ENCODE measurements at regions not wholly inside any gene's neighbourhood (a gene's known extent, or its start where the extent isn't known, plus 50 kb on each side); places are given as distances from the start of the nearest gene placed in this dataset.

GRCh38 chr1:194333240-194333639 lies 1146.8 kb upstream of the B3GALT2 start:
- Histone ChIP-seq H3K4me1 (ENCODE audit: insufficient read depth, poor library complexity, severe bottlenecking) (no peaks in the 10 kb centered on the region), H3K4me3 (ENCODE audit: severe bottlenecking) (no peak overlapping the region), H3K27ac (ENCODE audit: poor library complexity, severe bottlenecking) (no peak overlapping the region), H3K27me3 (ENCODE audit: insufficient read depth, poor library complexity, severe bottlenecking) (no peaks in the 10 kb centered on the region), H3K36me3 (ENCODE audit: low read depth) (no peaks in the 10 kb centered on the region), H3K9me3 (ENCODE audit: severe bottlenecking) (no peaks in the 10 kb centered on the region)
- TF ChIP-seq, protein P1, sequence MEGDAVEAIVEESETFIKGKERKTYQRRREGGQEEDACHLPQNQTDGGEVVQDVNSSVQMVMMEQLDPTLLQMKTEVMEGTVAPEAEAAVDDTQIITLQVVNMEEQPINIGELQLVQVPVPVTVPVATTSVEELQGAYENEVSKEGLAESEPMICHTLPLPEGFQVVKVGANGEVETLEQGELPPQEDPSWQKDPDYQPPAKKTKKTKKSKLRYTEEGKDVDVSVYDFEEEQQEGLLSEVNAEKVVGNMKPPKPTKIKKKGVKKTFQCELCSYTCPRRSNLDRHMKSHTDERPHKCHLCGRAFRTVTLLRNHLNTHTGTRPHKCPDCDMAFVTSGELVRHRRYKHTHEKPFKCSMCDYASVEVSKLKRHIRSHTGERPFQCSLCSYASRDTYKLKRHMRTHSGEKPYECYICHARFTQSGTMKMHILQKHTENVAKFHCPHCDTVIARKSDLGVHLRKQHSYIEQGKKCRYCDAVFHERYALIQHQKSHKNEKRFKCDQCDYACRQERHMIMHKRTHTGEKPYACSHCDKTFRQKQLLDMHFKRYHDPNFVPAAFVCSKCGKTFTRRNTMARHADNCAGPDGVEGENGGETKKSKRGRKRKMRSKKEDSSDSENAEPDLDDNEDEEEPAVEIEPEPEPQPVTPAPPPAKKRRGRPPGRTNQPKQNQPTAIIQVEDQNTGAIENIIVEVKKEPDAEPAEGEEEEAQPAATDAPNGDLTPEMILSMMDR (IDR thresholded peaks at IDR 0.05; ENCODE audit: poor library complexity, severe bottlenecking) = no peak
- DNase-seq (ENCODE audit: low spot score) (no peak), ATAC-seq (ENCODE audit: low read depth) (no peak)

GRCh38 chr1:194331758-194332157 lies 1145.3 kb upstream of the B3GALT2 start:
- Histone ChIP-seq H3K4me1 (ENCODE audit: insufficient read depth, poor library complexity, severe bottlenecking) (no peaks in the 10 kb centered on the region), H3K9me3 (ENCODE audit: severe bottlenecking) (no peaks in the 10 kb centered on the region), H3K36me3 (ENCODE audit: low read depth) (no peaks in the 10 kb centered on the region), H3K27ac (ENCODE audit: poor library complexity, severe bottlenecking) (no peak overlapping the region), H3K4me3 (ENCODE audit: severe bottlenecking) (no peak overlapping the region), H3K27me3 (ENCODE audit: insufficient read depth, poor library complexity, severe bottlenecking) (no peaks in the 10 kb centered on the region)
- DNase-seq (ENCODE audit: low spot score) = no peak
- TF ChIP-seq, protein P1 (IDR thresholded peaks at IDR 0.05; ENCODE audit: poor library complexity, severe bottlenecking) = no peak
- no peak for ATAC-seq (ENCODE audit: low read depth)

- TF ChIP-seq, protein P1 (IDR thresholded peaks at IDR 0.05; ENCODE audit: poor library complexity, severe bottlenecking) = no peak
- Histone ChIP-seq H3K36me3 (ENCODE audit: low read depth) (no peaks in the 10 kb centered on the region), H3K27me3 (ENCODE audit: insufficient read depth, poor library complexity, severe bottlenecking) (no peaks in the 10 kb centered on the region), H3K4me3 (ENCODE audit: severe bottlenecking) (no peak overlapping the region), H3K27ac (ENCODE audit: poor library complexity, severe bottlenecking) (no peak overlapping the region), H3K4me1 (ENCODE audit: insufficient read depth, poor library complexity, severe bottlenecking) (no peaks in the 10 kb centered on the region), H3K9me3 (ENCODE audit: severe bottlenecking) (peaks cover 3% of the 10 kb centered on the region)
- no peak for DNase-seq (ENCODE audit: low spot score)
- no peak for ATAC-seq (ENCODE audit: low read depth)
These were observed 1136.3 kb upstream of the B3GALT2 start for GRCh38 chr1:194322751-194323150.

GRCh38 chr1:194318790-194319280 lies 1132.4 kb upstream of the B3GALT2 start:
- ATAC-seq (ENCODE audit: low read depth) (no peak), DNase-seq (ENCODE audit: low spot score) (no peak)
- Histone ChIP-seq H3K27me3 (ENCODE audit: insufficient read depth, poor library complexity, severe bottlenecking) (no peaks in the 10 kb centered on the region), H3K9me3 (ENCODE audit: severe bottlenecking) (peaks cover 3% of the 10 kb centered on the region), H3K36me3 (ENCODE audit: low read depth) (no peaks in the 10 kb centered on the region), H3K27ac (ENCODE audit: poor library complexity, severe bottlenecking) (no peak overlapping the region), H3K4me3 (ENCODE audit: severe bottlenecking) (no peak overlapping the region), H3K4me1 (ENCODE audit: insufficient read depth, poor library complexity, severe bottlenecking) (no peaks in the 10 kb centered on the region)
- TF ChIP-seq, protein P1 (IDR thresholded peaks at IDR 0.05; ENCODE audit: poor library complexity, severe bottlenecking) = no peak

DNA sequence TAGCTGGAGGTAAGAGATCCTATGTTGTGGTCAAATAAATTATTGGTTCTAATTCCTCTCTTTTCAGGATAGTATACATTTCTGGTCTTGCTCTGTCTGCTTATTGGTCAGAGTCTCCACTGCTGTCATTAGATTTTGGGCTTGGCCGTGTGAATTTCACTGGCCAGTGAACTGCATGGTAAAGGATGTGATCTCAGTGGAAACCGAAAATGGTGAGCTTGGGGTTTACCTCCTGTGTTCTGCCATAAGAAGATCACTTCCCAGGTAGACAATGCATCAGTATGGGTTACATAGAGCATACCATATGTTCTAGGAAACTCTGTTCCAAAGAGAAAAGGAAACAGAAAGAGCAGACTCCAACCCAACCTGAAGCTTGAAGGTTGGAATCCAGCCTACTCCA lies 1123.3 kb upstream of the B3GALT2 start:
- H3K4me1 ChIP-seq (ENCODE audit: insufficient read depth, poor library complexity, severe bottlenecking) = peaks cover 3% of the 10 kb centered on the region
- no peak for ATAC-seq (ENCODE audit: low read depth)
- no peaks in the 10 kb centered on the region for H3K36me3 ChIP-seq (ENCODE audit: low read depth)
- H3K4me3 ChIP-seq (ENCODE audit: severe bottlenecking) = no peak overlapping the region
- no peaks in the 10 kb centered on the region for H3K9me3 ChIP-seq (ENCODE audit: severe bottlenecking)
- TF ChIP-seq, protein P1 (IDR thresholded peaks at IDR 0.05; ENCODE audit: poor library complexity, severe bottlenecking) = no peak
- H3K27me3 ChIP-seq (ENCODE audit: insufficient read depth, poor library complexity, severe bottlenecking) = no peaks in the 10 kb centered on the region
- DNase-seq (ENCODE audit: low spot score) = no peak
- no peak overlapping the region for H3K27ac ChIP-seq (ENCODE audit: poor library complexity, severe bottlenecking)

All from RWPE2 (cell line).